ENCODE measurements at regions not wholly inside any gene's neighbourhood (a gene's known extent, or its start where the extent isn't known, plus 50 kb on each side); places are given as distances from the start of the nearest gene placed in this dataset.

DNA sequence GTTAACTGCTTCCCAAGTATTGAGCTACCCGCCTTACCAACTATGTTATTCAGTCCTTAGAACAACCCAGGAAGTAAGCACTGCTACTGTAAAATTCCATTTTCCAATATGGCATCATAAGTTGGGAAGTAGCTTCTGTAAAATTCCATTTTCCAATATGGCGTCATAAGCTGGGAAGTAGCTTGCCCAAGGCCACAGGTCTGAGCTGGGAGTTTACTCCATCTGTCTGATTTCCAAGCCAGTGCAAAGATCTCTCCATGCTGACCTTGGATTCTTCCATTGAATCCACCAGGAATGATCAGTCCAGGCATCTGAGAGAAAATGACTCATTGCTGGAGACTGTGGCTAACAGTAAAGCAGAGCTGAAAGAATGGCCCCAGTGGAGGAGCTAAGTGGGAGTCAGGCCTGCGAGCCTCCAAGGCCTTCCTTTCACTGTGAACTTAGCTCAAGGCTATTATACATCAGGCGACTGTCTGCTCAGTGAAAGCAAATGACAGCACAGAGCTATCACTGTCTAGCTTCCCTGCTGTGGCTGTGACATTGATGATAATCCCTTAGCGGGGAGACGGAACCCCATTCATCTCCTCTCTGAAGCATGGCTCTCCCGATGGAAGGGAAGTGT lies 430.4 kb downstream of the HAPSTR1 start:
- H3K9me2 ChIP-seq (replicated peaks; ENCODE audit: control insufficient read depth, low read length) = no peaks in the 10 kb centered on the region
- H4K20me1 ChIP-seq (ENCODE audit: control insufficient read depth, insufficient read depth, low read depth, low read length) = no peaks in the 10 kb centered on the region
- TF ChIP-seq, protein P1, sequence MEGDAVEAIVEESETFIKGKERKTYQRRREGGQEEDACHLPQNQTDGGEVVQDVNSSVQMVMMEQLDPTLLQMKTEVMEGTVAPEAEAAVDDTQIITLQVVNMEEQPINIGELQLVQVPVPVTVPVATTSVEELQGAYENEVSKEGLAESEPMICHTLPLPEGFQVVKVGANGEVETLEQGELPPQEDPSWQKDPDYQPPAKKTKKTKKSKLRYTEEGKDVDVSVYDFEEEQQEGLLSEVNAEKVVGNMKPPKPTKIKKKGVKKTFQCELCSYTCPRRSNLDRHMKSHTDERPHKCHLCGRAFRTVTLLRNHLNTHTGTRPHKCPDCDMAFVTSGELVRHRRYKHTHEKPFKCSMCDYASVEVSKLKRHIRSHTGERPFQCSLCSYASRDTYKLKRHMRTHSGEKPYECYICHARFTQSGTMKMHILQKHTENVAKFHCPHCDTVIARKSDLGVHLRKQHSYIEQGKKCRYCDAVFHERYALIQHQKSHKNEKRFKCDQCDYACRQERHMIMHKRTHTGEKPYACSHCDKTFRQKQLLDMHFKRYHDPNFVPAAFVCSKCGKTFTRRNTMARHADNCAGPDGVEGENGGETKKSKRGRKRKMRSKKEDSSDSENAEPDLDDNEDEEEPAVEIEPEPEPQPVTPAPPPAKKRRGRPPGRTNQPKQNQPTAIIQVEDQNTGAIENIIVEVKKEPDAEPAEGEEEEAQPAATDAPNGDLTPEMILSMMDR (IDR thresholded peaks at IDR 0.05; ENCODE audit: low read depth, low read length, poor library complexity, severe bottlenecking) = no peak
- TF ChIP-seq EZH2phosphoT487 (IDR thresholded peaks at IDR 0.05; ENCODE audit: borderline replicate concordance, low read length) = no peak
- no peaks in the 10 kb centered on the region for H3K79me2 ChIP-seq (ENCODE audit: control insufficient read depth, low read length)
- H3K27me3 ChIP-seq (ENCODE audit: control insufficient read depth, low read length) = no peaks in the 10 kb centered on the region
- H3K4me3 ChIP-seq (ENCODE audit: low read length) = no peak overlapping the region
- no peaks in the 10 kb centered on the region for H3K9me3 ChIP-seq (ENCODE audit: control insufficient read depth, insufficient read depth, low read length)
- no peak overlapping the region for H3K4me2 ChIP-seq (ENCODE audit: low read length)
- no peak overlapping the region for H3K27ac ChIP-seq (ENCODE audit: low read depth, low read length)
- no peaks in the 10 kb centered on the region for H3K36me3 ChIP-seq (ENCODE audit: control insufficient read depth, low read length)
- H3F3A ChIP-seq (ENCODE audit: control insufficient read depth, insufficient read depth) = no peaks in the 10 kb centered on the region
- H3K4me1 ChIP-seq (ENCODE audit: control insufficient read depth, low read length) = no peaks in the 10 kb centered on the region

DNA sequence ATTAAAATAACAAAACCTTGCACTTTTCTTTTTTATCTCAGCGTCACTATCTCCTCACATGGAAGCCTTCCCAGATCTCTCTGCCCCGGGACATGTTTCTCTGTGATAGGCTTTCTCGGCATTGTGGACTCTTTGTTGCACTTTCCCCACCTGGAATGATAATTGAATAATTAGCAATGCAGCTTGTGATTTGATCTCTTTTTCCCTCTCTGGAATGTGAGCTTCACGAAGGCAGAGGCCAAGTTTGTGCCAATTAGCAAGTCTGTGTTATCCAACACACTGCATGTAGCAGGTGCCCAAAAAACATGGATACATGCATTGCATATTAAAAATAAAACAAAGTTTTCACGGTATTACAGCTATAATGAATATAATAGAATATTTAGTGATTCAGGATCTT lies 431.2 kb downstream of the HAPSTR1 start:
- H3K9me3 ChIP-seq (ENCODE audit: control insufficient read depth, insufficient read depth, low read length) = no peaks in the 10 kb centered on the region

DNA sequence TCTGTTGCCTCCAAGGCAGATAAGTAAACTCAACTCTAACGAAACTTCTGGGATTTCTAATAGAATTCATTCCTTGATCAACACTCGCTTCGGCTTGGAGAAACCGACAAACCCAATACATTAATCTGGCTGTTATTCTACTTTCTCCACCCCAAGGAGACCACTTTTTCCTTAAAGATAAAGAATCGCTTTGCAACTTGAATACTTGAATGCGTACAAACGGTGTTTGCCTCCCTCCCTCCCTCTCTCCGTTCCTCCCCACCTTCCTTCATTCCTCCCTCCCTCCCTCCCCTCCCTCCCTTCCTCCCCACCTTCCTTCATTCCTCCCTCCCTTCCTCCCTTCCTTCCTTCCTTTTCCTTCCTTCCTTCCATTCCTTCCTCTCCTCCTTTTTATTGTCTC lies 432.6 kb downstream of the HAPSTR1 start:
- H3K4me2 ChIP-seq (ENCODE audit: low read length) = no peak overlapping the region
- no peak overlapping the region for H3K27ac ChIP-seq (ENCODE audit: low read depth, low read length)
- no peaks in the 10 kb centered on the region for H3F3A ChIP-seq (ENCODE audit: control insufficient read depth, insufficient read depth)
- no peaks in the 10 kb centered on the region for H4K20me1 ChIP-seq (ENCODE audit: control insufficient read depth, insufficient read depth, low read depth, low read length)
- no peaks in the 10 kb centered on the region for H3K79me2 ChIP-seq (ENCODE audit: control insufficient read depth, low read length)
- no peaks in the 10 kb centered on the region for H3K27me3 ChIP-seq (ENCODE audit: control insufficient read depth, low read length)
- no peak overlapping the region for H3K4me3 ChIP-seq (ENCODE audit: low read length)
- H3K9me2 ChIP-seq (replicated peaks; ENCODE audit: control insufficient read depth, low read length) = no peaks in the 10 kb centered on the region
- no peak for TF ChIP-seq EZH2phosphoT487 (IDR thresholded peaks at IDR 0.05; ENCODE audit: borderline replicate concordance, low read length)
- TF ChIP-seq, protein P1 (IDR thresholded peaks at IDR 0.05; ENCODE audit: low read depth, low read length, poor library complexity, severe bottlenecking) = no peak
- H3K4me1 ChIP-seq (ENCODE audit: control insufficient read depth, low read length) = no peaks in the 10 kb centered on the region
- no peaks in the 10 kb centered on the region for H3K36me3 ChIP-seq (ENCODE audit: control insufficient read depth, low read length)
- no peaks in the 10 kb centered on the region for H3K9me3 ChIP-seq (ENCODE audit: control insufficient read depth, insufficient read depth, low read length)

More for the DNA sequence above, 431.2 kb downstream of the HAPSTR1 start:
- TF ChIP-seq EZH2phosphoT487 (IDR thresholded peaks at IDR 0.05; ENCODE audit: borderline replicate concordance, low read length) = no peak
- TF ChIP-seq, protein P1 (IDR thresholded peaks at IDR 0.05; ENCODE audit: low read depth, low read length, poor library complexity, severe bottlenecking) = no peak
- Histone ChIP-seq H3K9me2 (replicated peaks; ENCODE audit: control insufficient read depth, low read length) (no peaks in the 10 kb centered on the region), H3K27me3 (ENCODE audit: control insufficient read depth, low read length) (no peaks in the 10 kb centered on the region), H4K20me1 (ENCODE audit: control insufficient read depth, insufficient read depth, low read depth, low read length) (no peaks in the 10 kb centered on the region), H3K36me3 (ENCODE audit: control insufficient read depth, low read length) (no peaks in the 10 kb centered on the region), H3K27ac (ENCODE audit: low read depth, low read length) (no peak overlapping the region), H3K4me2 (ENCODE audit: low read length) (no peak overlapping the region), H3K79me2 (ENCODE audit: control insufficient read depth, low read length) (no peaks in the 10 kb centered on the region), H3F3A (ENCODE audit: control insufficient read depth, insufficient read depth) (no peaks in the 10 kb centered on the region), H3K4me1 (ENCODE audit: control insufficient read depth, low read length) (no peaks in the 10 kb centered on the region), H3K4me3 (ENCODE audit: low read length) (no peak overlapping the region)

All from DOHH2 (cell line).